GM12872 (cell line): ENCODE measurements at regions not wholly inside any gene's neighbourhood (a gene's known extent, or its start where the extent isn't known, plus 50 kb on each side); places are given as distances from the start of the nearest gene placed in this dataset.

ENCODE experiments used
- CTCF ChIP-seq: IDR thresholded peaks from 3 replicates; pipeline ENCODE4 v1.5.1; 2011; ENCODE audit warnings: low read depth, mild to moderate bottlenecking, low read length, moderate library complexity; ENCODE audit not compliant: insufficient read depth

- no peak for TF ChIP-seq CTCF
Measured at GRCh38 chr1:2867861-2868260, 66.4 kb upstream of the TTC34 start.

DNA sequence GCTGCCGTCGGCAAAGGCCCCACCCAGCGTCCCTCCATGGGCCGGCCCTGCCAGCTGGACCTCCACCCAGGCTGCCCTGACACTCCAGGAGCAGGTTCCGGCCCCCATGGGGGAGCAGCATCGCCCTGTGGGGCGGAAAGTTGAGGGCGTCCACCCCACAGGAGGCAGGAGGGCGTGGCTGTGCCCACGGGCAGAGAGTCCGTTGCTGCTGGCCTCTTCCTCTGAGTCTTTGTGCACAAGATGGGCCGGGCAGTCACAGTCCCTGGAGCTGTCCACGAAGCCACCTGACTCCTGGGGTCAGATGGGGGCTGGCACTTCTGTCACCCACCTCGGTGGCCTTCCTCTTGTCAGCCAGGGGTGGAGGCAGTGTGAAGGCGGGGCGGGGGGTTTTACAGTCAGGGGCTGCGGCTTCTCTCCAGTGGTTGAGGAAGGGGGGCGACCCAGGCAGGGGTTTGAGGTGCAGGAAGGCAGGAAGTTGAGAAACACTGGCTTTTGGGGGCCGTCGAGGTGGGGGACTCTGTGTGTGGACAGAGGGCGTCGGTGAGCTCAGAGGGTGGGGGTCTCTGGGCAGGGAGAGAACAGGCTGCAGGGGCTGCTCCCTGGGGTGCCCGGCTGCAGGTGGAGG, 67.2 kb upstream of the TTC34 start:
- TF ChIP-seq CTCF: no peak

DNA sequence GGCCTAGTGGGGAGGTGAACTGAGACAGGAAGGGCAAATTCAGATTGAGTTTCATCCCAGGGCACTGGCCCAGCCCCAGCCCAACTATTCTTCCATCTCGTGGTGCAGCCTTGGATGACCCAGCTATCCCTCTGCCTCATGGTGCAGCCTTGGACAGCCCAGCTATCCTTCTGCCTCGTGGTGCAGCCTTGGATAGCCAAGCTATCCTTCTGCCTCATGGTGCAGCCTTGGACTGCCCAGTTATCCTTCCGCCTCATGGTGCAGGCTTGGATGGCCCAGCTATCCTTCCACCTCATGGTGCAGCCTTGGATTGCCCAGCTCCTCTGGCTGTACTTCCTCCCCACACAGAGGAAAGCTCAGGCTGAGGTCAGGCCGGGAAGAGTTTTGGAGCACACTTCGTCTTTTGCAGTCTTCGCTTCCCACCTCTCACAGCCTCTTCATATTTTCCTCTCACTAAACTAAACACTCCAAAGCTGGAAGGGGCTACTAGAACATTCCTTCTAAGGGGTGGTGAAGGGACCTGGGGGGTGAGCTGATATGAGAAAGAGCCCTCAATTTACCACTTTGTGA, 69.8 kb upstream of the TTC34 start:
- no peak for TF ChIP-seq CTCF

DNA sequence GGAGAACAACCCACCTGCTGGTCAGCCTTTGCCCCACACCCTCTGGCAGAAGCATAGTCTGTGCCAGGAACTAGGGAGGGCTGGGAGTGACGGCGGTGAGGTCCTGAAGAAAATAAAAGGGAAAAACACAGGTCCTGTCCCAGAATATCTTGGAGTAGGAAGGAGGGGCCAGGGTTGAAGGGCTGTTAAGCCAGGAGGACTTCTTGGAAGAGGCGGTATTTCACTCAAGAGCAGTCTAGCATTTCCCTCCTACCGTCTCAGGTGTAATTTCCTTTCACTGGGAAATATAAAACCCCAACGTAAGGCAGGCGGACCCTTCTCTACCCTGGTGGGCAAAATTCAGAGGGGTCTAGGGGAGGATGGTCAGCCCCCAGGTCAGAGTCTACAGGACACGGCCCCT, 72.7 kb upstream of the TTC34 start:
- no peak for TF ChIP-seq CTCF

GRCh38 chr1:2874607-2875480, 73.4 kb upstream of the TTC34 start:
- no peak for TF ChIP-seq CTCF

DNA sequence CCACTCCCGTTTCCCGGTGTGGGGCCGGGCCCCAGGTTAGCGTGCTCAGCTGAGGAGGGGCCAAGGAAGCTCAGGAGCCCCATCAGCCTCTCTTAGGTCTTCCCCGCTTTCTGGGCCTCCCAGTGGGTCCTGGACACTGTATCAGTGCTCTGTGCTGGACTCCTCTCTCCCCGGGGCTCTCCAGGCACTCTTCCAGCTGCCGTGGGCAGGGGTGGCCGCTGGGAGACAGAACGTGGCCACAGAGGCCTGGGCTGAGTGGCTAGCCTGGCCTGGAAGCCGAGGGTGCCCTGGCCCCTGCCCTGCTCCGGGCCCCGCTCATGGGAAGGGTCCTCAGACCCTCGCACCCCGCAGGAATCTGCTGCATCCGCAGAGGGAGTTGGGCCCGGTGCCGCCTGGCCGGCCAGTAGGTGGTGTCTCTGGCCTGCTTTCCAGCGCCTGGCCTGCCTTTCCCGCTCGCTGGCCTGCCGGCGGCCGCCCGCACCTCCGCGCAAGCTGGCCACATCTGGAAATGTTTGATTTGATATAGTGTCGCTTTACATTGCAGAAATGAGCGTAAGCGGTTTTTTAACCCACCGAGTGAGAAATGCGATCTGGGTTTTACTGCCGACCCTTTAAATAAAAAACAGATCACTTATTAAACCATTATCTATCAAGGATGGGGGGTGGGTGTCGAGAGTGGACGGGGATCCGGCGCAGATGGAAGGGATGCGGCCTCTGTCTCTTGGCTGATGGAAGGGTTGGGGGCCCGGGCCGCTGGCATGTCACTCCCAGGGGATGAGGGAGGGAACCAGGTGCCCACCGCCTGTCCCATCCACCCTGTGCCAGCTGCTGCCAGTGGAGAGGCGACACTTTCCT, 74.4 kb upstream of the TTC34 start:
- TF ChIP-seq CTCF: no peak

- TF ChIP-seq CTCF: no peak
Measured at GRCh38 chr1:2876846-2877245, 75.4 kb upstream of the TTC34 start.
